ENCODE measurements at regions not wholly inside any gene's neighbourhood (a gene's known extent, or its start where the extent isn't known, plus 50 kb on each side); places are given as distances from the start of the nearest gene placed in this dataset.
A peak's percentile ranks its signal among the peaks of the same experiment; 100 is the strongest.

GRCh38 chr6:104286641-104287040, 573.1 kb downstream of the HACE1 start:
- H3K36me3 ChIP-seq: no peaks in the 10 kb centered on the region
- H3K4me3 ChIP-seq: peak overlapping the region in 2 of 10 experiments; percentile 17; a peak in 3 of 20 replicates
- H3K9ac ChIP-seq: peak overlapping the region in 3 of 11 experiments; percentile 31 to 63 (median 45); a peak in 6 of 22 replicates
- H3K27ac ChIP-seq: peak overlapping the region in 4 of 11 experiments; percentile 58 to 82 (median 64); a peak in 9 of 22 replicates
- TF ChIP-seq Cebpa-rat (IDR thresholded peaks at IDR 0.05): no peak
- H3K4me2 ChIP-seq: peak overlapping the region in 4 of 11 experiments; percentile 32 to 89 (median 65); a peak in 6 of 22 replicates
- H3K27me3 ChIP-seq: no peaks in the 10 kb centered on the region
- peaks cover 0 to 48% (median 2%) of the 10 kb centered on the region in 10 experiments; a peak in 8 of 20 replicates for H3K4me1 ChIP-seq
- H3K9me3 ChIP-seq (replicated peaks in 1 of 11): no peaks in the 10 kb centered on the region
- H4K20me1 ChIP-seq: no peaks in the 10 kb centered on the region

GRCh38 chr6:104284872-104285271, 574.8 kb downstream of the HACE1 start:
- Histone ChIP-seq H3K4me1 (peaks cover 0 to 55% (median 2%) of the 10 kb centered on the region in 10 experiments; a peak in 8 of 20 replicates), H3K4me3 (no peak overlapping the region), H3K27me3 (no peaks in the 10 kb centered on the region), H4K20me1 (no peaks in the 10 kb centered on the region), H3K9ac (no peak overlapping the region), H3K36me3 (no peaks in the 10 kb centered on the region), H3K27ac (peak overlapping the region in 2 of 11 experiments; percentile 60 to 82; a peak in 2 of 22 replicates), H3K4me2 (peak overlapping the region in 3 of 11 experiments; percentile 65 to 89 (median 65); a peak in 5 of 22 replicates), H3K9me3 (replicated peaks in 1 of 11) (no peaks in the 10 kb centered on the region)
- no peak for TF ChIP-seq Cebpa-rat (IDR thresholded peaks at IDR 0.05)

DNA sequence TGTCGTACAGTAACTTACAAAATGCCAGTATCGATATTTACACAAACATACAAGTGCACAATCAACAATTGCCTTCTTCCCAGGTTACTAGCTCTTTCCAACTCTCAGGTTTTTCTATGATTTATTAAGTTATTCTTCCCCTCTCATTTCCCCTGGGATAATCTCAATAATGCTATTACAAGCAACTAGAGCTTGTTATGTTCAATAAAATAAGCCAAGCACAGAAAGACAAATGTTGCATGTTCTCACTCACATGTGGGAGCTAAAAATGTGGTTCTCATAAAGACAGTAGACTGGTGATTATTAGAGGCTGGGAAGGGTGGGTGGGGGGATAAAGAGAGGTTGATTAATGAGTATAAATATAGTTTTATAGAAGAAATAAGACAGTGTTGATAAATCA, 577.1 kb downstream of the HACE1 start:
- H4K20me1 ChIP-seq: no peaks in the 10 kb centered on the region

DNA sequence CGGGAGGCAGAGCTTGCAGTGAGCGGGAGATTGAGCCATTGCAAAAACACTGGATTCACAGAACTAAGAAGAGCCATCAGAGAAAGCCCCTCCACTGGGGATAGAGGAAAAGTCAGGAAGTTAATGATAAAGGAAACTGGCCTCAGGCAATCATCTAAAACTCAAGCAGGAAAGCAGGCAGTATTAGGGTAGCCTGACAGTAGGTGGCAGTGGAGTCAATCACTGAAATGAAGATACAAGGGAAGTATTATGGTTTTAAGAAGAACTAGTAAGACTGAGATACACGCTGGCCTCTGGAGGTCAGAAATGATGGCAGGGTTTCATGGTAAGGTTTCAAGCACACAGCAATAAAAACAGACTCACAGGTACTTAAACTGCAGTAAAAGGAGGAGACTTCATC, 578.3 kb downstream of the HACE1 start:
- Histone ChIP-seq H3K9me3 (replicated peaks in 1 of 11) (peaks cover 7 to 22% (median 16%) of the 10 kb centered on the region in 11 experiments; a peak in 15 of 22 replicates), H3K4me2 (no peak overlapping the region), H4K20me1 (no peaks in the 10 kb centered on the region), H3K27ac (no peak overlapping the region), H3K9ac (no peak overlapping the region), H3K36me3 (no peaks in the 10 kb centered on the region), H3K4me3 (no peak overlapping the region), H3K4me1 (peaks cover 5 to 60% (median 13%) of the 10 kb centered on the region in 10 experiments; a peak in 15 of 20 replicates), H3K27me3 (no peaks in the 10 kb centered on the region)
- TF ChIP-seq Cebpa-rat (IDR thresholded peaks at IDR 0.05): no peak

More for the DNA sequence above, 577.1 kb downstream of the HACE1 start:
- Histone ChIP-seq H3K4me2 (no peak overlapping the region), H3K9ac (no peak overlapping the region), H3K9me3 (replicated peaks in 1 of 11) (peaks cover 0 to 10% (median 6%) of the 10 kb centered on the region in 11 experiments; a peak in 9 of 22 replicates), H3K36me3 (no peaks in the 10 kb centered on the region), H3K27me3 (no peaks in the 10 kb centered on the region), H3K4me1 (peaks cover 5 to 69% (median 13%) of the 10 kb centered on the region in 10 experiments; a peak in 15 of 20 replicates), H3K4me3 (no peak overlapping the region), H3K27ac (no peak overlapping the region)
- TF ChIP-seq Cebpa-rat (IDR thresholded peaks at IDR 0.05): no peak

- Histone ChIP-seq H3K9me3 (replicated peaks in 1 of 11) (no peaks in the 10 kb centered on the region; a peak in 1 of 22 replicates), H3K27me3 (no peaks in the 10 kb centered on the region), H4K20me1 (no peaks in the 10 kb centered on the region), H3K27ac (no peak overlapping the region), H3K9ac (no peak overlapping the region), H3K4me3 (no peak overlapping the region), H3K4me1 (no peaks in the 10 kb centered on the region; a peak in 1 of 20 replicates), H3K36me3 (no peaks in the 10 kb centered on the region), H3K4me2 (no peak overlapping the region)
- TF ChIP-seq Cebpa-rat (IDR thresholded peaks at IDR 0.05): no peak
Observed at GRCh38 chr6:104268389-104268788, 591.3 kb downstream of the HACE1 start.

GRCh38 chr6:104266922-104267321, 592.8 kb downstream of the HACE1 start:
- H4K20me1 ChIP-seq: no peaks in the 10 kb centered on the region
- no peaks in the 10 kb centered on the region; a peak in 1 of 20 replicates for H3K4me1 ChIP-seq
- H3K27me3 ChIP-seq: no peaks in the 10 kb centered on the region
- H3K4me3 ChIP-seq: no peak overlapping the region
- H3K36me3 ChIP-seq: no peaks in the 10 kb centered on the region
- no peak overlapping the region for H3K27ac ChIP-seq
- no peak for TF ChIP-seq Cebpa-rat (IDR thresholded peaks at IDR 0.05)
- H3K9me3 ChIP-seq (replicated peaks in 1 of 11): no peaks in the 10 kb centered on the region; a peak in 1 of 22 replicates
- no peak overlapping the region for H3K9ac ChIP-seq
- H3K4me2 ChIP-seq: no peak overlapping the region

- Histone ChIP-seq H3K4me2 (no peak overlapping the region), H3K4me3 (no peak overlapping the region), H3K9ac (no peak overlapping the region), H3K9me3 (replicated peaks in 1 of 11) (no peaks in the 10 kb centered on the region), H3K27ac (no peak overlapping the region), H4K20me1 (no peaks in the 10 kb centered on the region), H3K27me3 (no peaks in the 10 kb centered on the region), H3K36me3 (no peaks in the 10 kb centered on the region), H3K4me1 (no peaks in the 10 kb centered on the region)
- no peak for TF ChIP-seq Cebpa-rat (IDR thresholded peaks at IDR 0.05)
Observed at GRCh38 chr6:104256646-104257045, 603.1 kb downstream of the HACE1 start.

DNA sequence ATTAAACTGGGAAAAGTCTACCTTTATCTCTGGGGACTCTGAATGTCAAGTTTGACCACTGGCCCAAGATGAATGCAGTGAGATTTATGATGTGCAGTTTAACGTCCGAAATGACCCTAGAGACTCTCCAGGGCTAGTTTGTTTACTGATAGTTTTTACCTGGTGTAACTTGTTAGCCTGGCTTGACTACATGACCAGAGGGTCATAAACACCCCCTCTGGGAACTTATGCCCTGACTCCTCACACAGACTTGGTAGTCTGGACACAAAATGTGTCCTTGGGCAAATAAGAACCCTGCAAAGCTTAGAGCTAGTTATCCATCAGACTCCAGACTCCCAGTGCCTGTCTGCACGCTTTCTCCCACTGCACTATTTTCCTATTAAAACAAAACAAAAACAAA, 606.5 kb downstream of the HACE1 start:
- Histone ChIP-seq H3K9ac (no peak overlapping the region), H3K4me2 (no peak overlapping the region), H3K27ac (no peak overlapping the region), H3K4me1 (no peaks in the 10 kb centered on the region), H3K27me3 (no peaks in the 10 kb centered on the region), H3K36me3 (no peaks in the 10 kb centered on the region), H3K4me3 (no peak overlapping the region), H3K9me3 (replicated peaks in 1 of 11) (no peaks in the 10 kb centered on the region), H4K20me1 (no peaks in the 10 kb centered on the region)
- TF ChIP-seq Cebpa-rat (IDR thresholded peaks at IDR 0.05): no peak

DNA sequence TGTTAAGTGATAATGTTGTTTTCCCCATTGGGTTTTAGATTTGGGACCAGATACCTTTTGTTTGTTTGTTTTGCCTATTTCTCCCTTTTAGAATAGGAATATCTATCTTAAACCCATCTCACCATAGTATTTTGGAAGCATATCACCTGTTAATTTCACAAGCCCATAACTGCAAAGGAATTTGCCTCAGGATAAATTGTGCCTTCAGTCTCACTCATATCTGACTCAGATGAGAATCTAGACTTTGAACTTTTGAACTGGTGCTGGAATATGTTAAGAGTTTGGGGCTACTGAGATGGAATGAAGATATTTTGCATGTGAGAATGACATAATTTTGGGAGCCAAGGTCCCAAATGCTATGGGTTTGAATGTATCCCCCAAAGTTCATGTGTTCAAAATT, 607.4 kb downstream of the HACE1 start:
- Histone ChIP-seq H4K20me1 (no peaks in the 10 kb centered on the region), H3K4me3 (no peak overlapping the region), H3K36me3 (no peaks in the 10 kb centered on the region), H3K4me2 (no peak overlapping the region), H3K9me3 (replicated peaks in 1 of 11) (no peaks in the 10 kb centered on the region), H3K9ac (no peak overlapping the region), H3K27ac (no peak overlapping the region), H3K4me1 (no peaks in the 10 kb centered on the region), H3K27me3 (no peaks in the 10 kb centered on the region)
- no peak for TF ChIP-seq Cebpa-rat (IDR thresholded peaks at IDR 0.05)

- no peak overlapping the region for H3K4me2 ChIP-seq
- no peak overlapping the region for H3K4me3 ChIP-seq
- TF ChIP-seq Cebpa-rat (IDR thresholded peaks at IDR 0.05): no peak
- no peak overlapping the region for H3K9ac ChIP-seq
- H4K20me1 ChIP-seq: no peaks in the 10 kb centered on the region
- H3K9me3 ChIP-seq (replicated peaks in 1 of 11): no peaks in the 10 kb centered on the region
- H3K4me1 ChIP-seq: no peaks in the 10 kb centered on the region
- no peaks in the 10 kb centered on the region for H3K36me3 ChIP-seq
- no peaks in the 10 kb centered on the region for H3K27me3 ChIP-seq
- no peak overlapping the region for H3K27ac ChIP-seq
Observed at GRCh38 chr6:104251651-104252050, 608.1 kb downstream of the HACE1 start.

All from BLaER1 treated with 17β-estradiol and CSF1 and Interleukin-3, amounts not matched to agents 10 nM and 100 nM (cell line).